ENCODE measurements at regions not wholly inside any gene's neighbourhood (a gene's known extent, or its start where the extent isn't known, plus 50 kb on each side); places are given as distances from the start of the nearest gene placed in this dataset.

- DNase-seq (ENCODE audit: low read depth): no peak
- no peak for TF ChIP-seq CTCF (IDR thresholded peaks at IDR 0.05; ENCODE audit: control insufficient read depth, insufficient read depth, low read depth, low read length, missing control alignments)
- H3K4me3 ChIP-seq (ENCODE audit: control insufficient read depth, low read depth, low read length): no peak overlapping the region
Observed at GRCh38 chr20:40599987-40600386, 89.0 kb downstream of the MAFB start.

- no peak for TF ChIP-seq CTCF (IDR thresholded peaks at IDR 0.05; ENCODE audit: control insufficient read depth, insufficient read depth, low read depth, low read length, missing control alignments)
- DNase-seq (ENCODE audit: low read depth): no peak
- no peak overlapping the region for H3K4me3 ChIP-seq (ENCODE audit: control insufficient read depth, low read depth, low read length)
Observed at GRCh38 chr20:40592941-40593340, 96.1 kb downstream of the MAFB start.

- DNase-seq (ENCODE audit: low read depth): no peak
- H3K4me3 ChIP-seq (ENCODE audit: control insufficient read depth, low read depth, low read length): no peak overlapping the region
- TF ChIP-seq CTCF (IDR thresholded peaks at IDR 0.05; ENCODE audit: control insufficient read depth, insufficient read depth, low read depth, low read length, missing control alignments): no peak
Observed at GRCh38 chr20:40591536-40591935, 97.5 kb downstream of the MAFB start.

- DNase-seq (ENCODE audit: low read depth): no peak
- TF ChIP-seq CTCF (IDR thresholded peaks at IDR 0.05; ENCODE audit: control insufficient read depth, insufficient read depth, low read depth, low read length, missing control alignments): no peak
- no peak overlapping the region for H3K4me3 ChIP-seq (ENCODE audit: control insufficient read depth, low read depth, low read length)
Observed at GRCh38 chr20:40591119-40591518, 97.9 kb downstream of the MAFB start.

- no peak for DNase-seq (ENCODE audit: low read depth)
- no peak overlapping the region for H3K4me3 ChIP-seq (ENCODE audit: control insufficient read depth, low read depth, low read length)
- TF ChIP-seq CTCF (IDR thresholded peaks at IDR 0.05; ENCODE audit: control insufficient read depth, insufficient read depth, low read depth, low read length, missing control alignments): no peak
Observed at GRCh38 chr20:40589581-40589980, 99.5 kb downstream of the MAFB start.

GRCh38 chr20:40588891-40589290, 100.1 kb downstream of the MAFB start:
- H3K4me3 ChIP-seq (ENCODE audit: control insufficient read depth, low read depth, low read length): no peak overlapping the region
- TF ChIP-seq CTCF (IDR thresholded peaks at IDR 0.05; ENCODE audit: control insufficient read depth, insufficient read depth, low read depth, low read length, missing control alignments): no peak
- no peak for DNase-seq (ENCODE audit: low read depth)

- no peak for TF ChIP-seq CTCF (IDR thresholded peaks at IDR 0.05; ENCODE audit: control insufficient read depth, insufficient read depth, low read depth, low read length, missing control alignments)
- H3K4me3 ChIP-seq (ENCODE audit: control insufficient read depth, low read depth, low read length): no peak overlapping the region
- no peak for DNase-seq (ENCODE audit: low read depth)
Observed at GRCh38 chr20:40587038-40587437, 102.0 kb downstream of the MAFB start.
